ENCODE measurements at regions not wholly inside any gene's neighbourhood (a gene's known extent, or its start where the extent isn't known, plus 50 kb on each side); places are given as distances from the start of the nearest gene placed in this dataset.

- ChIA-PET POLR2A (no interaction called here), CTCF (no interaction called here)
- Mint-ChIP-seq H3K36me3 (ENCODE audit: insufficient read depth, unreplicated experiment) (no peaks in the 10 kb centered on the region), H3K27me3 (ENCODE audit: insufficient read depth, unreplicated experiment) (peaks cover 8% of the 10 kb centered on the region), H3K27ac (ENCODE audit: unreplicated experiment) (no peak overlapping the region), H3K4me3 (ENCODE audit: unreplicated experiment) (no peak overlapping the region), H3K4me1 (ENCODE audit: low read depth, unreplicated experiment) (no peaks in the 10 kb centered on the region), H3K9me3 (ENCODE audit: unreplicated experiment) (no peaks in the 10 kb centered on the region)
- no TSS peak for BruUV-seq (replicated peaks)
- no peak for DNase-seq
- intact Hi-C loops (cut with micrococcal nuclease; ENCODE audit: unreplicated experiment): no loop called here
- Histone ChIP-seq H3K36me3 (ENCODE audit: control insufficient read depth, insufficient read depth, low read length) (no peaks in the 10 kb centered on the region), H3K9me3 (no peaks in the 10 kb centered on the region; the same call in 1 of the 2 replicates), H3K27me3 (replicated peaks; ENCODE audit: control insufficient read depth, insufficient read depth, low read length) (no peaks in the 10 kb centered on the region), H3K4me1 (no peaks in the 10 kb centered on the region), H3K4me3 (ENCODE audit: low read depth, low read length) (no peak overlapping the region)
- TF ChIP-seq CTCF (IDR thresholded peaks at IDR 0.05; ENCODE audit: insufficient read depth in 1 of 2, low read depth in 1 of 2, low read length in 1 of 2, severe bottlenecking in 1 of 2, unreplicated experiment in 1 of 2): no peak
Observed at GRCh38 chr2:128812183-128812940, 493.7 kb upstream of the HS6ST1 start.

GRCh38 chr2:128813352-128814034 lies 494.8 kb upstream of the HS6ST1 start:
- CTCF ChIA-PET: no interaction called here
- Histone ChIP-seq H3K9me3 (no peaks in the 10 kb centered on the region; the same call in 1 of the 2 replicates), H3K27me3 (replicated peaks; ENCODE audit: control insufficient read depth, insufficient read depth, low read length) (no peaks in the 10 kb centered on the region), H3K4me3 (ENCODE audit: low read depth, low read length) (no peak overlapping the region), H3K4me1 (no peaks in the 10 kb centered on the region), H3K36me3 (ENCODE audit: control insufficient read depth, insufficient read depth, low read length) (no peaks in the 10 kb centered on the region)
- intact Hi-C loops (cut with micrococcal nuclease; ENCODE audit: unreplicated experiment): no loop called here
- BruUV-seq (replicated peaks): no TSS peak
- H3K27ac Mint-ChIP-seq (ENCODE audit: unreplicated experiment): no peak overlapping the region
- no peaks in the 10 kb centered on the region for H3K4me1 Mint-ChIP-seq (ENCODE audit: low read depth, unreplicated experiment)
- H3K9me3 Mint-ChIP-seq (ENCODE audit: unreplicated experiment): no peaks in the 10 kb centered on the region
- POLR2A ChIA-PET: no interaction called here
- no peak for DNase-seq
- no peak for TF ChIP-seq CTCF (IDR thresholded peaks at IDR 0.05; ENCODE audit: insufficient read depth in 1 of 2, low read depth in 1 of 2, low read length in 1 of 2, severe bottlenecking in 1 of 2, unreplicated experiment in 1 of 2)
- peaks cover 11% of the 10 kb centered on the region for H3K27me3 Mint-ChIP-seq (ENCODE audit: insufficient read depth, unreplicated experiment)
- no peaks in the 10 kb centered on the region for H3K36me3 Mint-ChIP-seq (ENCODE audit: insufficient read depth, unreplicated experiment)
- H3K4me3 Mint-ChIP-seq (ENCODE audit: unreplicated experiment): no peak overlapping the region

- BruUV-seq (replicated peaks): no TSS peak
- no peaks in the 10 kb centered on the region; the same call in 1 of the 2 replicates for H3K9me3 ChIP-seq
Observed at GRCh38 chr2:128815248-128815647, 496.6 kb upstream of the HS6ST1 start.

More at GRCh38 chr2:128815248-128815647, 496.6 kb upstream of the HS6ST1 start:
- ChIA-PET POLR2A (no interaction called here), CTCF (no interaction called here)
- Histone ChIP-seq H3K27me3 (replicated peaks; ENCODE audit: control insufficient read depth, insufficient read depth, low read length) (no peaks in the 10 kb centered on the region), H3K36me3 (ENCODE audit: control insufficient read depth, insufficient read depth, low read length) (no peaks in the 10 kb centered on the region), H3K4me1 (no peaks in the 10 kb centered on the region), H3K4me3 (ENCODE audit: low read depth, low read length) (no peak overlapping the region)
- Mint-ChIP-seq H3K27me3 (ENCODE audit: insufficient read depth, unreplicated experiment) (peaks cover 19% of the 10 kb centered on the region), H3K9me3 (ENCODE audit: unreplicated experiment) (no peaks in the 10 kb centered on the region), H3K4me1 (ENCODE audit: low read depth, unreplicated experiment) (no peaks in the 10 kb centered on the region), H3K36me3 (ENCODE audit: insufficient read depth, unreplicated experiment) (no peaks in the 10 kb centered on the region), H3K4me3 (ENCODE audit: unreplicated experiment) (no peak overlapping the region), H3K27ac (ENCODE audit: unreplicated experiment) (no peak overlapping the region)
- TF ChIP-seq CTCF (IDR thresholded peaks at IDR 0.05; ENCODE audit: insufficient read depth in 1 of 2, low read depth in 1 of 2, low read length in 1 of 2, severe bottlenecking in 1 of 2, unreplicated experiment in 1 of 2): no peak
- DNase-seq: no peak
- intact Hi-C loops (cut with micrococcal nuclease; ENCODE audit: unreplicated experiment): no loop called here

Data from Caco-2 (cell line).